Upper lobe of left lung (tissue), 6 donors: ENCODE measurements at regions not wholly inside any gene's neighbourhood (a gene's known extent, or its start where the extent isn't known, plus 50 kb on each side); places are given as distances from the start of the nearest gene placed in this dataset.

Experiments used
- ATAC-seq, 2 donors: fragments of 200-7000 bp; cut with Tn5 transposase; one replicate each; pipeline ENCODE4 v1.9.1; 2022; ENCODE audit warnings: mild to moderate bottlenecking in 2 of 2, moderate library complexity in 2 of 2; ENCODE audit not compliant: low FRiP score in 2 of 2
- DNase-seq, 2 donors: peaks; one replicate each; pipeline ENCODE4 v3.0.0-alpha.2; 2019 to 2020
- H3K27ac ChIP-seq, 4 donors: fragments of 200-600 bp; sonication (generic); one replicate each; pipeline ENCODE4 v1.5.1; 2016 to 2019
- H3K27me3 ChIP-seq, 4 donors: fragments of 200-600 bp; sonication (generic); one replicate each; pipeline ENCODE4 v1.5.1; 2017 to 2019
- H3K36me3 ChIP-seq, 4 donors: fragments of 200-600 bp; sonication (generic); one replicate each; pipeline ENCODE4 v1.5.1; 2016 to 2019
- H3K4me1 ChIP-seq, 4 donors: fragments of 200-600 bp; sonication (generic); one replicate each; pipeline ENCODE4 v1.5.1; 2018 to 2019
- H3K4me3 ChIP-seq, 4 donors: fragments of 200-600 bp; sonication (generic); one replicate each; pipeline ENCODE4 v1.5.1; 2017 to 2019; ENCODE audit warnings: mild to moderate bottlenecking in 2 of 4, moderate library complexity in 1 of 4
- H3K9me3 ChIP-seq, 4 donors: fragments of 200-600 bp; sonication (generic); one replicate each; pipeline ENCODE4 v1.5.1; 2018 to 2019
- CTCF ChIP-seq, 6 experiments: fragments of 450-650 bp in 4 of 6; fragments of 200-600 bp in 2 of 6; sonication (generic) in 2 of 6; IDR thresholded peaks; one replicate each; pipeline ENCODE4 v1.5.1; 2016 to 2019; ENCODE audit warnings: antibody characterized with exemption in 6 of 6
- EP300 ChIP-seq, 4 donors: sonication (generic); formaldehyde crosslinking; IDR thresholded peaks; one replicate each; pipeline ENCODE4 v1.5.1; 2017; ENCODE audit warnings: antibody characterized with exemption in 4 of 4, control low read depth in 2 of 4
- POLR2A ChIP-seq, 4 donors: fragments of 450-650 bp; IDR thresholded peaks; one replicate each; pipeline ENCODE4 v1.5.1; 2016 to 2017; ENCODE audit warnings: antibody characterized with exemption in 4 of 4, mild to moderate bottlenecking in 2 of 4
- POLR2AphosphoS5 ChIP-seq, 2 donors: sonication (generic); formaldehyde crosslinking; IDR thresholded peaks; one replicate each; pipeline ENCODE4 v1.5.1; 2017; ENCODE audit warnings: antibody characterized with exemption in 2 of 2
- WGBS, 2 donors: methylation state at CpG; one replicate each; pipeline ENCODE4 v1.1.5; 2017 to 2018; 5-methylcytosine and 5-hydroxymethylcytosine counted together
- donor health status: DM: no; HTN: no; CAD: no; lungs with moderate emphysema.
- donor health status: DM: no; HTN: yes; CAD: no; lungs with severe emphysema.

- no peak overlapping the region for H3K4me3 ChIP-seq
- no peaks in the 10 kb centered on the region for H3K36me3 ChIP-seq
- peaks cover 0 to 6% (median 0%) of the 10 kb centered on the region in 4 donors for H3K9me3 ChIP-seq
- ATAC-seq, result no peak
- no peaks in the 10 kb centered on the region for H3K4me1 ChIP-seq
- no peak for TF ChIP-seq CTCF (IDR thresholded peaks at IDR 0.05)
- no peak for TF ChIP-seq POLR2A (IDR thresholded peaks at IDR 0.05)
- TF ChIP-seq EP300 (IDR thresholded peaks at IDR 0.05), result no peak
- no peak for TF ChIP-seq POLR2AphosphoS5 (IDR thresholded peaks at IDR 0.05)
- 83 to 93% methylated on average over 6 to 9 of the region's 9 CpGs for WGBS, 2 donors
- no peak overlapping the region for H3K27ac ChIP-seq
- H3K27me3 ChIP-seq, result no peaks in the 10 kb centered on the region
- DNase-seq, result no peak
These were observed 63.5 kb upstream of the C1orf174 start for GRCh38 chr1:3963554-3963953.

- no peaks in the 10 kb centered on the region for H3K36me3 ChIP-seq
- TF ChIP-seq EP300 (IDR thresholded peaks at IDR 0.05) (no peak), CTCF (IDR thresholded peaks at IDR 0.05) (no peak), POLR2AphosphoS5 (IDR thresholded peaks at IDR 0.05) (no peak), POLR2A (IDR thresholded peaks at IDR 0.05) (no peak)
- H3K27ac ChIP-seq, result no peak overlapping the region
- H3K27me3 ChIP-seq, result no peaks in the 10 kb centered on the region
- peaks cover 0 to 6% (median 0%) of the 10 kb centered on the region in 4 donors for H3K9me3 ChIP-seq
- WGBS, 2 donors, result 79 to 97% methylated on average over 4 to 6 of the region's 6 CpGs
- H3K4me1 ChIP-seq, result no peaks in the 10 kb centered on the region
- no peak for DNase-seq
- ATAC-seq, result no peak
- H3K4me3 ChIP-seq, result no peak overlapping the region
These were observed 65.6 kb upstream of the C1orf174 start for GRCh38 chr1:3965693-3966092.

- Histone ChIP-seq H3K36me3 (no peaks in the 10 kb centered on the region), H3K4me3 (no peak overlapping the region), H3K27me3 (no peaks in the 10 kb centered on the region), H3K27ac (no peak overlapping the region), H3K4me1 (no peaks in the 10 kb centered on the region), H3K9me3 (peaks cover 0 to 6% (median 0%) of the 10 kb centered on the region in 4 donors)
- no peak for DNase-seq
- WGBS, 2 donors, result 42 to 45% methylated on average over 5 to 10 of the region's 10 CpGs
- no peak for ATAC-seq
- TF ChIP-seq POLR2AphosphoS5 (IDR thresholded peaks at IDR 0.05) (no peak), CTCF (IDR thresholded peaks at IDR 0.05) (no peak), POLR2A (IDR thresholded peaks at IDR 0.05) (no peak), EP300 (IDR thresholded peaks at IDR 0.05) (no peak)
These were observed 68.8 kb upstream of the C1orf174 start for GRCh38 chr1:3968851-3969250.

GRCh38 chr1:3971981-3972380 lies 71.9 kb upstream of the C1orf174 start:
- H3K9me3 ChIP-seq, result no peaks in the 10 kb centered on the region
- no peaks in the 10 kb centered on the region for H3K4me1 ChIP-seq
- no peak for TF ChIP-seq POLR2A (IDR thresholded peaks at IDR 0.05)
- TF ChIP-seq POLR2AphosphoS5 (IDR thresholded peaks at IDR 0.05), result no peak
- no peak for TF ChIP-seq EP300 (IDR thresholded peaks at IDR 0.05)
- TF ChIP-seq CTCF (IDR thresholded peaks at IDR 0.05), result no peak
- no peak for ATAC-seq
- H3K36me3 ChIP-seq, result no peaks in the 10 kb centered on the region
- WGBS, 2 donors, result 71 to 73% methylated on average over 5 of the region's 5 CpGs
- H3K27me3 ChIP-seq, result no peaks in the 10 kb centered on the region
- no peak for DNase-seq
- no peak overlapping the region for H3K27ac ChIP-seq
- H3K4me3 ChIP-seq, result no peak overlapping the region

- Histone ChIP-seq H3K36me3 (no peaks in the 10 kb centered on the region), H3K27me3 (no peaks in the 10 kb centered on the region), H3K27ac (no peak overlapping the region), H3K4me1 (no peaks in the 10 kb centered on the region), H3K9me3 (no peaks in the 10 kb centered on the region), H3K4me3 (no peak overlapping the region)
- no peak for DNase-seq
- ATAC-seq, result no peak
- TF ChIP-seq EP300 (IDR thresholded peaks at IDR 0.05) (no peak), CTCF (IDR thresholded peaks at IDR 0.05) (no peak), POLR2A (IDR thresholded peaks at IDR 0.05) (no peak), POLR2AphosphoS5 (IDR thresholded peaks at IDR 0.05) (no peak)
- WGBS, 2 donors, result 83 to 84% methylated on average over 25 of the region's 25 CpGs
These were observed 76.0 kb upstream of the C1orf174 start for GRCh38 chr1:3975903-3976630.
